Fibroblast of lung (primary cell): ENCODE measurements at regions not wholly inside any gene's neighbourhood (a gene's known extent, or its start where the extent isn't known, plus 50 kb on each side); places are given as distances from the start of the nearest gene placed in this dataset.

Experiments
- EZH2 ChIP-seq: IDR thresholded peaks from 2 replicates; pipeline ENCODE4 v1.5.1; 2012; ENCODE audit warnings: low read length, control low read depth, mild to moderate bottlenecking; ENCODE audit errors: missing control alignments
- TF ChIP-seq, protein P1 (sequence below), 2 donors: IDR thresholded peaks in 1 of 2; conservative IDR thresholded peaks in 1 of 2; 1 replicate in 1 of 2; 2 replicates in 1 of 2; pipeline ENCODE4 v1.5.1; 2011 to 2012; ENCODE audit warnings: low read length in 2 of 2, control low read depth in 1 of 2, inconsistent platforms in 1 of 2, low read depth in 1 of 2, mild to moderate bottlenecking in 1 of 2

GRCh38 chr18:70414315-70414900 lies 125.6 kb downstream of the SOCS6 start:
- TF ChIP-seq, protein P1, sequence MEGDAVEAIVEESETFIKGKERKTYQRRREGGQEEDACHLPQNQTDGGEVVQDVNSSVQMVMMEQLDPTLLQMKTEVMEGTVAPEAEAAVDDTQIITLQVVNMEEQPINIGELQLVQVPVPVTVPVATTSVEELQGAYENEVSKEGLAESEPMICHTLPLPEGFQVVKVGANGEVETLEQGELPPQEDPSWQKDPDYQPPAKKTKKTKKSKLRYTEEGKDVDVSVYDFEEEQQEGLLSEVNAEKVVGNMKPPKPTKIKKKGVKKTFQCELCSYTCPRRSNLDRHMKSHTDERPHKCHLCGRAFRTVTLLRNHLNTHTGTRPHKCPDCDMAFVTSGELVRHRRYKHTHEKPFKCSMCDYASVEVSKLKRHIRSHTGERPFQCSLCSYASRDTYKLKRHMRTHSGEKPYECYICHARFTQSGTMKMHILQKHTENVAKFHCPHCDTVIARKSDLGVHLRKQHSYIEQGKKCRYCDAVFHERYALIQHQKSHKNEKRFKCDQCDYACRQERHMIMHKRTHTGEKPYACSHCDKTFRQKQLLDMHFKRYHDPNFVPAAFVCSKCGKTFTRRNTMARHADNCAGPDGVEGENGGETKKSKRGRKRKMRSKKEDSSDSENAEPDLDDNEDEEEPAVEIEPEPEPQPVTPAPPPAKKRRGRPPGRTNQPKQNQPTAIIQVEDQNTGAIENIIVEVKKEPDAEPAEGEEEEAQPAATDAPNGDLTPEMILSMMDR (conservative IDR thresholded peaks at IDR 0.05 in 1 of 2, IDR thresholded peaks at IDR 0.05 in 1 of 2; ENCODE audit: low read depth in 1 of 2, low read length in 2 of 2) = no peak
- no peak for TF ChIP-seq EZH2
